ENCODE measurements at regions not wholly inside any gene's neighbourhood (a gene's known extent, or its start where the extent isn't known, plus 50 kb on each side); places are given as distances from the start of the nearest gene placed in this dataset.

DNA sequence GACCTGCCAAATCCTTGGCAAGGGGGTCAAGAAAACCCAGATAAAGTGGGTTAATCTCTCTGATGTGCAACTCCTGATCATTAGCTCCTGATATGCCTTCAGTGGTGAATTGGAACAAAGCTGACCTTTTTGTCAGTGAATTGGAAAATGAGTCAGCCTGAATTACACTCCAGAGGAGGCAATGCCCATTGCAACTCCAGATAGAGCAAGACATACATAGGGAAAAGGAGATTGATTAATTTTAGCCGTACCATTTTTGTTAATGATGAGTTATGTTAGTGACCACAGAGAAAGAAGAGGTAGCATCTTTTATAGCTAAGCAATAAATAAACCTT is 195.2 kb upstream of the CADPS start:
- Histone ChIP-seq H3K27me3 (ENCODE audit: control insufficient read depth in 1 of 2, insufficient read depth in 2 of 2, low read length in 2 of 2) (no peaks in the 10 kb centered on the region), H3K27ac (ENCODE audit: low read depth in 1 of 2, low read length in 2 of 2) (no peak overlapping the region), H3K4me1 (ENCODE audit: insufficient read depth, low read length) (no peaks in the 10 kb centered on the region), H3K9me3 (ENCODE audit: control insufficient read depth in 1 of 2, insufficient read depth in 1 of 2, low read length in 2 of 2) (no peaks in the 10 kb centered on the region), H3K4me3 (ENCODE audit: low read length) (no peak overlapping the region), H3K36me3 (ENCODE audit: insufficient read depth, low read length) (no peaks in the 10 kb centered on the region)
- TF ChIP-seq, protein P1, sequence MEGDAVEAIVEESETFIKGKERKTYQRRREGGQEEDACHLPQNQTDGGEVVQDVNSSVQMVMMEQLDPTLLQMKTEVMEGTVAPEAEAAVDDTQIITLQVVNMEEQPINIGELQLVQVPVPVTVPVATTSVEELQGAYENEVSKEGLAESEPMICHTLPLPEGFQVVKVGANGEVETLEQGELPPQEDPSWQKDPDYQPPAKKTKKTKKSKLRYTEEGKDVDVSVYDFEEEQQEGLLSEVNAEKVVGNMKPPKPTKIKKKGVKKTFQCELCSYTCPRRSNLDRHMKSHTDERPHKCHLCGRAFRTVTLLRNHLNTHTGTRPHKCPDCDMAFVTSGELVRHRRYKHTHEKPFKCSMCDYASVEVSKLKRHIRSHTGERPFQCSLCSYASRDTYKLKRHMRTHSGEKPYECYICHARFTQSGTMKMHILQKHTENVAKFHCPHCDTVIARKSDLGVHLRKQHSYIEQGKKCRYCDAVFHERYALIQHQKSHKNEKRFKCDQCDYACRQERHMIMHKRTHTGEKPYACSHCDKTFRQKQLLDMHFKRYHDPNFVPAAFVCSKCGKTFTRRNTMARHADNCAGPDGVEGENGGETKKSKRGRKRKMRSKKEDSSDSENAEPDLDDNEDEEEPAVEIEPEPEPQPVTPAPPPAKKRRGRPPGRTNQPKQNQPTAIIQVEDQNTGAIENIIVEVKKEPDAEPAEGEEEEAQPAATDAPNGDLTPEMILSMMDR (IDR thresholded peaks at IDR 0.05) = no peak
- ChIA-PET CTCF (no interaction called here), POLR2A (no interaction called here)
- intact Hi-C loops (cut with DNase I, micrococcal nuclease) = no loop called here
- Mint-ChIP-seq H3K4me1 (ENCODE audit: low read depth) (no peaks in the 10 kb centered on the region), H3K36me3 (ENCODE audit: low read depth) (no peaks in the 10 kb centered on the region), H3K4me3 (no peak overlapping the region), H3K27ac (no peak overlapping the region), H3K27me3 (no peaks in the 10 kb centered on the region), H3K9me3 (peaks cover 19% of the 10 kb centered on the region)
- DNase-seq (no peak), ATAC-seq (ENCODE audit: poor library complexity) (no peak)

GRCh38 chr3:63076357-63076756 is 201.1 kb upstream of the CADPS start:
- TF ChIP-seq, protein P1 (IDR thresholded peaks at IDR 0.05) = no peak
- Mint-ChIP-seq H3K27ac (no peak overlapping the region), H3K36me3 (ENCODE audit: low read depth) (no peaks in the 10 kb centered on the region), H3K9me3 (peaks cover 6% of the 10 kb centered on the region), H3K4me1 (ENCODE audit: low read depth) (no peaks in the 10 kb centered on the region), H3K27me3 (no peaks in the 10 kb centered on the region), H3K4me3 (no peak overlapping the region)
- POLR2A ChIA-PET = no interaction called here
- CTCF ChIA-PET = no interaction called here
- no peak overlapping the region for H3K27ac ChIP-seq (ENCODE audit: low read depth in 1 of 2, low read length in 2 of 2)
- H3K4me1 ChIP-seq (ENCODE audit: insufficient read depth, low read length) = no peaks in the 10 kb centered on the region
- H3K27me3 ChIP-seq (ENCODE audit: control insufficient read depth in 1 of 2, insufficient read depth in 2 of 2, low read length in 2 of 2) = no peaks in the 10 kb centered on the region
- H3K36me3 ChIP-seq (ENCODE audit: insufficient read depth, low read length) = no peaks in the 10 kb centered on the region
- no peak overlapping the region for H3K4me3 ChIP-seq (ENCODE audit: low read length)
- DNase-seq (no peak), ATAC-seq (ENCODE audit: poor library complexity) (no peak)
- no peaks in the 10 kb centered on the region for H3K9me3 ChIP-seq (ENCODE audit: control insufficient read depth in 1 of 2, insufficient read depth in 1 of 2, low read length in 2 of 2)
- intact Hi-C loops (cut with DNase I, micrococcal nuclease) = no loop called here

GRCh38 chr3:63086190-63086589 is 191.9 kb upstream of the SYNPR start:
- CTCF ChIA-PET = no interaction called here
- TF ChIP-seq, protein P1 (IDR thresholded peaks at IDR 0.05) = no peak
- H3K36me3 Mint-ChIP-seq (ENCODE audit: low read depth) = no peaks in the 10 kb centered on the region
- Histone ChIP-seq H3K9me3 (ENCODE audit: control insufficient read depth in 1 of 2, insufficient read depth in 1 of 2, low read length in 2 of 2) (peaks cover 0 to 4% of the 10 kb centered on the region in 2 experiments), H3K4me3 (ENCODE audit: low read length) (no peak overlapping the region), H3K27me3 (ENCODE audit: control insufficient read depth in 1 of 2, insufficient read depth in 2 of 2, low read length in 2 of 2) (no peaks in the 10 kb centered on the region), H3K4me1 (ENCODE audit: insufficient read depth, low read length) (no peaks in the 10 kb centered on the region), H3K27ac (ENCODE audit: low read depth in 1 of 2, low read length in 2 of 2) (no peak overlapping the region), H3K36me3 (ENCODE audit: insufficient read depth, low read length) (no peaks in the 10 kb centered on the region)
- H3K27me3 Mint-ChIP-seq = no peaks in the 10 kb centered on the region
- DNase-seq = no peak
- no peaks in the 10 kb centered on the region for H3K4me1 Mint-ChIP-seq (ENCODE audit: low read depth)
- intact Hi-C loops (cut with DNase I, micrococcal nuclease) = no loop called here
- no peak overlapping the region for H3K4me3 Mint-ChIP-seq
- POLR2A ChIA-PET = no interaction called here
- peaks cover 17% of the 10 kb centered on the region for H3K9me3 Mint-ChIP-seq
- ATAC-seq (ENCODE audit: poor library complexity) = no peak
- H3K27ac Mint-ChIP-seq = no peak overlapping the region
